Stimulated activated CD8-positive, alpha-beta memory T cell treated with anti-CD3 and anti-CD28 coated beads, Interleukin-12 subunit alpha, Interleukin-12 subunit beta, amount 100 ng/mL, for 1 hour (primary cell): ENCODE measurements at regions not wholly inside any gene's neighbourhood (a gene's known extent, or its start where the extent isn't known, plus 50 kb on each side); places are given as distances from the start of the nearest gene placed in this dataset.
"Not testable (repeated sequence)": the region's sequence is repeated elsewhere in the genome, so short reads cannot be mapped to it uniquely, and the experiment has no call there.

Experiments
- DNase-seq: peaks from one replicate; pipeline ENCODE4 v3.0.0-alpha.2; 2020; ENCODE audit warnings: low read depth

DNA sequence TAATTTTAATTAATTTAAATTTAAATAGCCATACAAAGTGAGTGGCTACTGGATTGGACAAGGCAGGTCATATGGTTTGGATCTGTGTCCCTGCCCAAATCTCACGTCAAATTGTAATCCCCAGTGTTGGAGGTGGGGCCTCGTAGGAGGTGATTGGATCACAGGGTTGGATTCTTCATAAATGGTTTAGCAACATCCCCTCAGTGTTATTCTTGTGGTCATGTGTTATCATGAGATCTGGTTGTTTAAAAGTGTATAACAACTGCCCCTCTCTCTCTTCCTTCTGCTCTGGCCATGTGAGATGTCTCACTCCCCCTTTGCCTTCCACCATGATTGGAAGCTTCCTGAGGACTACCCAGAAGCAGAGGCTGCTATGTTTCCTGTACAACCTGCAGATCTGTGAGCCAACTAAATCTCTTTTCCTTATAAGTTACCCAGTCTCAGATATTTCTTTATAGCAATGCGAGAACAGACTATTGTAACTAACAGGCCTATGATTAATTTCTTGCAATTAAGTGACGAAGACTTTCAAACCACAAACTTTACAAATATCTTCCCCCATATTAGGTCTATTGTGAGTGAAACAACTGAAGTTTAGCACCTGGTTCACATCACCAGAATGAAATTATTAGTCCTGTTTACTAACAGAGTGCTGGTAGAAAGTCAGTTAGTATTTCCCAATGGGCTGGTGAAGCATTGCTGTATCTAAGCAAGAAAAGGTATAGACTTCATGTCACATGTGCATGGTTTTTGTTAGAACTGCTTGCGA is 60.0 kb upstream of the TNFAIP3 start:
- DNase-seq, result no peak

DNA sequence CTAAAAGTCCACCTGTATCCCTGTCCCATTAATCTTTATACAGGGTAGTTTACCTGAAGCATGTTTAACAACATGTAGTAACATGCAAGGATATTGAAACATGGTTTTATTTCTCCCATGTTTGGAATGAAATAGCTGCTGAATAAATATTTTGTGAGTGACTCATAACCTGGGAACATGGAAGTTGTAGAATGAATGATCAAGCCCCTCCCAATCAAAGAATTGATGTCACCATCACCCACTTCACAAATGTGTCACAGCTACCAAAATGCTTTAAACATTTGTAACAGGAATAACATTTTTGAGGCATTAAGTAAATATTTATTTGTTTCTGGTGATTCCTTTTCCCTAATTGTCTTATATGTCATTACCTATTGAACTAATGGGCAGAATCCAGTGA is 58.9 kb upstream of the TNFAIP3 start:
- no peak for DNase-seq

DNA sequence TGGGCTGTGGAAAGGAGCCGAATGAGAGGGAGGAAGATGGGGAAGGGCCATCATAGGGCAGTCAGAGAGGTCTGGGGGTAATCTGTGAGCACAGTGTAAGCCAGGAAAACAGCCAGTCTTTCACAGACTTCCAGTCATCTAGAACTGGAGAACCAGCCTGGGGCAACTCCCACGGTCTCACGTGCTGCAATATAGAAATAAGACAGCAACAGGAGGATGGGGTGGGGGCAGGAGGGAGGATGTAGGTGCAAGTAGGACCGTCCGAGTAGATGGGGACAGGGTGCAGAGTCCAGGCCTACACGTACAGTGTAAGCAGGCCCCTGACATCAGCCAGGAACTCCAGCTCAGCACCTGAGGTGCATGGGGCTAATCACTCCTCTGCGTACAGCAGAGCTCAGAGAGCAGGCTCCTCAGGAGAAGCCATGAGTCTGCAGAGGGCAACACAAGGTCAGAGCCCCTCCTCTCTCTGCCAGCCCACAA is 58.2 kb upstream of the TNFAIP3 start:
- DNase-seq, result no peak

DNA sequence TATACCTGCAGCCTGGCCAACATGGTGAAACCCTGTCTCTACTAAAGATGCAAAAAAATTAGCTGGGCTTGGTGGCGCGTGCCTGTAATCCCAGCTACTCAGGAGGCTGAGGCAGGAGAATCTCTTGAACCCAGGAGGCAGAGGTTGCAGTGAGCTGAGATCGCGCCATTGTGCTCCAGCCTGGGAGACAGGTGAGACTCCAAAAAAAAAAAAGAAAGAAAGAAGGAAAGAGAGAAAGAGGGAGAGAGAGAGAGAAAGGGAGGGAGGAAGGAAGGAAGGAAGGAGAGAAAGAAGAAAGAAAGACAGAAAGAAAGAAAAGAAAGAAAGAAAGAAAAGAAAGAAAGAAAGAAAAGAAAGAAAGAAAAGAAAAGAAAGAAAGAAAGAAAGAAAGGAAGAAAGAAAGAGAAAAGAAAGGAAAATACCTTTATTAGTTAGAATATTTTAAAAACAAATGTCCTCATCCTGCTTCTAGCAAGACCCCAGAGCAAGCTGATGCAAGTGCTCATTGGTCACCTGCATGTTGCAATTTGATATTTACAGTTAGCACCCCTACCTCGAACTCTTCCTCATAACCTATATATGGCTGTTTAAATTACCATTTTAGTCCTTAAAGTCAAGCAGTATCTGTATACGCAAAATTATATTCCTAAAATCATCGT is 57.0 kb upstream of the TNFAIP3 start:
- not testable (repeated sequence) for DNase-seq

DNA sequence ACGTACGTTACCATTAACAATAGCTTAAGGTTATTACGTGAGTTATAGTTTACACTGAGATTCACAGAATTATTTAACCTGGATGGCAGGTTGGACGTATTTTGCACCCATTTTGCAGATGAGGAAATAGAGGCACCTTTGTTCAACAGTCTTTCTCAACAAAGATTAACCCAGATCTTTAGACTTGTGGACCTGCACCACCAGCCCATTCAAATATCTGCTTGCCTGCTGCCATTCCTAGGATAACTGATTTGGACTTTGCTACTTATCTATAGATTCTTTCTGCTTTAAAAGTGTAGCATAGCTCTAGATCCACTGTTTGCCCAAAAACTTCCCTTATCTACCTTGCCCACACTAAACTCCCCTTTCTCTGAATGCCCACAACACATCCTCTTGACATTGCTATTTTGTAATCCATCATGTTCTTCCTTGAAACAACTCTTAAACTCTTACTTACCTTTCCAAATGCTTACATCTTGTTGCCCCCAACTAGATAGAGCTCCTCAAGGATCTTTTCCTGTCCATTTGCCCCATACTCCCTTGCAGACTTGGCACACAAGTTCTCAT is 56.4 kb upstream of the TNFAIP3 start:
- DNase-seq, result no peak

GRCh38 chr6:137811121-137811915 is 55.7 kb upstream of the TNFAIP3 start:
- peak; percentile 68 for DNase-seq

GRCh38 chr6:137811916-137812553 is 55.0 kb upstream of the TNFAIP3 start:
- DNase-seq, result no peak

DNA sequence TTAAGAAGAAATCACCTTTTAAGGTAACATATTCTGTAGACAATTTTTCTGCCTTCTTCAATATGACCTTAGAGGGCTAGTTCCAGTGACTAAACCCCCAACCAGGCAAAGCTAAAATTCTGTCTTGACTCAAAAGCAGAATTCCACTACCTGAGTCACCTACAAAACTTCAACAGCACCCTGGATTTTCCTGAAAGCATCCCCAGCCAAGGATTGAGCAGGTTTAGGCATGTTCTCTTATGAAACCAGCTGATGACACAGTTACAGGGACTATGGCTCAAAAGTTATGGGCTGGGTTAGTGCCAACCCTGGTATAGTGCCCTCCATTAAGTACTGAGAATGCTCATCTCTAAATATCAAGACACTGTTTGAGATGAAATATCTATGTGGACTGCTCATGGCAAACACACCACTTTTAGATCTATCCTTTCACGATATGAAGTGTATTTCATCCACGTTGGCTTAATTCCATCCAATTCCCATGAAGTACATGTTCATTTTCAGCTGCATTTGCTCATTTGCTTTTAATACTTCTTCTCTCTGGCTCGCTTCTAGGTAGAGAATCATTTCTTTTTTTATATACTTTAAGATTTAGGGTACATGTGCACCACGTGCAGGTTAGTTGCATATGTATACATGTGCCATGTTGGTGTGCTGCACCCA is 53.6 kb upstream of the TNFAIP3 start:
- DNase-seq, result no peak

GRCh38 chr6:137814030-137814429 is 53.0 kb upstream of the TNFAIP3 start:
- DNase-seq, result not testable (repeated sequence)

DNA sequence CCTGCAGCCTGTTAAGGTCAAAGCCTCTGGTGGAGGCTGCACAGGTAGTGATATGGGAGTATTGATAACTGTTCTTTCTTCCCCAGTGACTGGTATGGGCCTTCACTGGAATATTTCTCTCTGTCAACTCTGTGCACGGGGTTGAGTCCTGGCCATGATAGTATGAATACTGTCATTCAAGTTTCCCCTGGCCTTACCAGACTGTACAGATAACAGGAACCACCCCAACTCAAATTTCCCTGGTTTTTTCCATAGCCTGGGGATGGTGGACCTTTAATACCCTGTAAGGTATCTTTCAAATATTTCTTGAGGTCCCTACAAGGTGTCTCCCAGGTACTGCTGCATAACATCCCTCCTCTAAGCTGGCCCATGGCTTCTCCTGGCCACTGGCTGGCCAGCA is 51.4 kb upstream of the TNFAIP3 start:
- no peak for DNase-seq

- no peak for DNase-seq
Observed at GRCh38 chr6:137816133-137816579, 50.9 kb upstream of the TNFAIP3 start.

GRCh38 chr6:137816688-137817618 is 50.1 kb upstream of the TNFAIP3 start:
- no peak for DNase-seq
